NB4 (cell line): ENCODE measurements at regions not wholly inside any gene's neighbourhood (a gene's known extent, or its start where the extent isn't known, plus 50 kb on each side); places are given as distances from the start of the nearest gene placed in this dataset.

Experiments
- POLR2A ChIP-seq: IDR thresholded peaks from 2 replicates; pipeline ENCODE4 v1.6.1; 2011; ENCODE audit warnings: mild to moderate bottlenecking; ENCODE audit not compliant: insufficient read length; ENCODE audit errors: extremely low read depth
- TF ChIP-seq, protein P1 (sequence below): IDR thresholded peaks from one replicate; pipeline ENCODE4 v1.5.1; 2012; ENCODE audit warnings: low read depth, low read length
- TF ChIP-seq, protein P2 (sequence below): IDR thresholded peaks from 2 replicates; pipeline ENCODE4 v1.6.1; 2011; ENCODE audit warnings: low read depth, low read length

DNA sequence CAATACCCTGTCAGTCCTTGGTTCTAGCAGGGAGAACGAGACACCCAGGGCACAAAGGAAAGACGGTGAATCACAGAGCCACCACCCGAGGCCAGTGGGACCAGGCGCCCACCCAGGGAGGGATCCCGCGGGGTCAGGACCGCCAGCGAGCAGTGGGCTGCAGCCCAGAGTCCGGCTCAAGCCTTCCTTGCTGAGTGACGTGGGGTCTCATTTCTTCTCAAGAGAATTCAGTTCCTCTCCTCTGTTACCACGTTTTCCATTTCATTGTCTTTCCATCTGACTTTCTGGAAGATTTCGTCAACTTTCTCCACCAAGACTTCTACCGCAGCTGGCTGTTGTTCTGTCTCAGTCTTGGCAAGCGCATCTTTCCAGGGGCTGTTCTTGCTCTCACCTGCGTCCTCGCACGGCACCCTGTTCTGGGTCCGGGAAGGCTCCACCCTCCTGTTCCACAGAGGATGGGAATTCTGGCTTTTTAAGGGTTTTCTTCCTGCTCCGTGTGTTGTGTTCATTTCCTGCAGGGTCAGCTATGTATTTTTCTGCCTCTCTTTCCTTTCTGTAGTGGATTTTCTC, 248.6 kb downstream of the NDUFA10 start:
- TF ChIP-seq, protein P1, sequence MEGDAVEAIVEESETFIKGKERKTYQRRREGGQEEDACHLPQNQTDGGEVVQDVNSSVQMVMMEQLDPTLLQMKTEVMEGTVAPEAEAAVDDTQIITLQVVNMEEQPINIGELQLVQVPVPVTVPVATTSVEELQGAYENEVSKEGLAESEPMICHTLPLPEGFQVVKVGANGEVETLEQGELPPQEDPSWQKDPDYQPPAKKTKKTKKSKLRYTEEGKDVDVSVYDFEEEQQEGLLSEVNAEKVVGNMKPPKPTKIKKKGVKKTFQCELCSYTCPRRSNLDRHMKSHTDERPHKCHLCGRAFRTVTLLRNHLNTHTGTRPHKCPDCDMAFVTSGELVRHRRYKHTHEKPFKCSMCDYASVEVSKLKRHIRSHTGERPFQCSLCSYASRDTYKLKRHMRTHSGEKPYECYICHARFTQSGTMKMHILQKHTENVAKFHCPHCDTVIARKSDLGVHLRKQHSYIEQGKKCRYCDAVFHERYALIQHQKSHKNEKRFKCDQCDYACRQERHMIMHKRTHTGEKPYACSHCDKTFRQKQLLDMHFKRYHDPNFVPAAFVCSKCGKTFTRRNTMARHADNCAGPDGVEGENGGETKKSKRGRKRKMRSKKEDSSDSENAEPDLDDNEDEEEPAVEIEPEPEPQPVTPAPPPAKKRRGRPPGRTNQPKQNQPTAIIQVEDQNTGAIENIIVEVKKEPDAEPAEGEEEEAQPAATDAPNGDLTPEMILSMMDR, result no peak
- TF ChIP-seq, protein P2, sequence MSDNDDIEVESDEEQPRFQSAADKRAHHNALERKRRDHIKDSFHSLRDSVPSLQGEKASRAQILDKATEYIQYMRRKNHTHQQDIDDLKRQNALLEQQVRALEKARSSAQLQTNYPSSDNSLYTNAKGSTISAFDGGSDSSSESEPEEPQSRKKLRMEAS, result no peak
- no peak for TF ChIP-seq POLR2A
